NCI-H510A treated with DMSO at 0.1 percent for 48 hours (cell line): ENCODE measurements at regions not wholly inside any gene's neighbourhood (a gene's known extent, or its start where the extent isn't known, plus 50 kb on each side); places are given as distances from the start of the nearest gene placed in this dataset.

ENCODE experiments used
- DNase-seq: peaks from one replicate; lab custom pipeline; 2025; lab: John Stamatoyannopoulos, UW

DNA sequence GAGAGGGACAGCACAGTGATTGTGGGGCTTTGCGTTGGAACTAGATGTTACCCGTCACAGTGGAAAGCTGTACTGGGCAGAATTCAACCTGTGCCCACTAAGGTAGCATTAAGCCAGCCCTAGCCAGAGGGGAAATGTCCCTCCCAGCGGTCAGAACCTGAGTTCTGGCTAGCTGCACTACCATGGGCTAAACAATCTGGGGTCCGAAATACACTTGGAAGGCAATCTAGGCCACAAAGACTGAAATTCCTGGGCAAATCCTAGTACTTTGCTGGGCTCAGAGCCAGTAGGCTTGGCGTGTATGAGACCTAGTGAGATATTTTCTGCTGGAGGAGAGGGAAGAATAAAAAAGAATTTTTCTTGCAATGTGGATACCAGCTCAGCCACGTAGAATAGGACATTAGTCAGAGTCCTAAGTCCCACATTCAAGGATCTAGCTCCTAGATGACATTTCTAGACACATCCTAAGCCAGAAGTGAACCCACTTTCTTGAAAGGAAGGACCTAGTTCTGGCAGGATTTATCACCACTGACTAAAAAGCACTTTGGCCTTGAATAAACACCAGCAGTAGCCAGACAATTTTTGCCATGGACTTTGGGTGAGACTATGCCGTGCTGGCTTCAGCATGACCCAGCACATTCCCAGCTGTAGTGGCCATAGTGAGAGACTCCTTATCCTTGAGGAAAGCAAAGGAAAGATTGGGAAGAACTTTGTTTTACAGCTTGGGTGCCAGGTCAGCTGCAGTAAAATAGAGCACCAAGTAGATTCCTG lies 618.0 kb downstream of the BRINP1 start:
- no peak for DNase-seq

DNA sequence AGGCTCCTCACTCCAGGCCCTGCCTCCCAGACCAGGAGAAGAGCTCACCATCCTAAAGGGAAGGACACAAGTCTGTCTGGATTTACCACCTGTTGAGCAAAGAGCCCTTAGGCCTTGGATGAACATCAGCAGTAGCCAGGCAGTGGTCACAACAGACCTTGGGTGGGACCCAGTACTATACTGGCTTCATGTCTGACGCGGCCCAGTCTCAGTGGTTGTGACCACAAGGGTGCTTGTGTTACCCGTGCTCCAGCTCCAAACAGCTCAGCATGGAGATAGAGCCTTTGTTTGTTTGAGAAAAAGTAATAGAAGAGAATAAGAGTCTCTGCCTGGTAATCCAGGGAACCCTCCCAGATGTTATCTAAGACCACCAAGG lies 617.4 kb downstream of the BRINP1 start:
- no peak for DNase-seq

DNA sequence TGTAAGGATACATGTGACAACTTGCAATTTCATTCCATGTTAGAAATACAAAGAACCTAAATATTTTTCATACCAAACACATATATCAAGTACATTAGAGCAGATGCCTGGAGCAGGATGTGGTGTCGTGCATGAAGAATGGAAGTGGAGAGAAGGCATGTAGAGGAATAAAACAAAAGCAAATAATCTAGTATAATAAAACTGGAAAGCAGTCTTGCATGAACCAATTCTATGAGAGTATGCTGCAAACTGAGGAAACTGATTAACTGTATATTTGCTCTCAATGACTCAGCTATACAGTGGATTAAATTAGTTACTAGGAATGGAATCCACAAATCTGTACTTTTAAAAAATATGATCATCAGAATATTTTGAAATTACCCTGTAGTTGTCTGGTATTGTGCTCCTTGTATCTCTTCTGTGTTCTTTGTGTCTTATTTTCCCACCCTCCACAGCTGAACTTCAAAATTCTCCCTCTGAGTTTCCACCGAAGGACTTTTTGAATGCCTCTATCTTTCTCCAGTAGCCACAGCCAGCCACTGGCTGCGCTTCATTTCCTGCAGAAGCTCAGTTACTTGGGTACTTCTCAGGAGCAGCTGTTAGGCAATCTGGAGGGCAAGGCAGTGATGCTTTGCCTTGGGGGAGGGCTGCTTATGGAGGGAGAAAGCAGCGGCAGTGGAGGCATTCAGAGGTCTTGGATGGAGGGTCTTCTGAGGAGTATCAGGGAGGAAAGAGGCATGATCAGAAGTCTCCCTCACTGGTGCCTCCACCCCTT lies 608.0 kb downstream of the BRINP1 start:
- DNase-seq = no peak

DNA sequence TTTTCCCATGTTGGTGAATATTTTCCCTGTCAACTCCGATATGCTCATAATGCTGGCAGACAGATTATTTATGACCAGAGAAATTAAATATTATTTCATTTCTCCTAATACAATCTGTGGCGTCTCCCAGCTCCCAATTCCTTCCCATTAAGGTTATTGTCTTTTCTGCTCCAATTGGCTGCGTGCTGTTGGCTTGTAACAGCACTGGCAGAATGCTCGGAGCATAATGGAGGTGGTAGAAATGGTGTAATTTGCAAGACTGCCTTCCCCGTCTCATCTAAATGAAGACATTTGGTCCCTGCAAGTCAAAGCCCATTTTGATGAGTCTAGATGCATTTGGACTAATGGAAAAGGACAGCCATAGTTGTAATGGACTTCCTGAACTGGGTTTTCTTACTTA lies 601.7 kb downstream of the BRINP1 start:
- no peak for DNase-seq

DNA sequence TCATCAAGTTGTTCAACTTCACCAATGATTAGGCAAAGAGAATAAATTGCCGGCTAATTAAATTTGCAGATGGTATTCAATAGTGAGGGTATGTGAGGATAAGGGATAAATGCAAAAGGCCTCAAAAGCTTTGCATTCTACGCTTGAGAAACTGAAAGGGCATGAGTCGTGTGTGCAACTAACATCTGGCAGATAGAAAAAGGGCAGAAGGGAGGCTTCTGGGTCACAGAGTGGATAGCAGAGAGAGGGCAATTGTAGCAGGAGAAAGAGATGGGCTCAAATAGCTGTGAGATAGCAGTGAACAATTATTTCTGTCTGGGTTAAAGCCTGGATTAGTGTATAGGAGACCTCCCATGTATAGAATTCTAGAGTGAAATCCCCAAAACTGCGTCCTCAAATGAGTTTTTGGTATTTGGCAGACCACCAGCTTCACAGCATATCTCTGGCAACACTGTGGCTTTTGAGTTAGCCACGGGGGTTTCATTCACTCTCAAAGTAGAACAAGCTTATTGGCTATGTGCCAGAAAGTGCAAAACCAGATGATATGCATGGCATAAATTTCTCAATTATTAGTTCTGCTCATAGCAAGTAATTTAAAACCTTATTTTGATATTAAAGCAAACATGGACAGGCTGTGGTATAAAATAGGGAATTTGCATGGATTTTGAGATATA lies 586.3 kb downstream of the BRINP1 start:
- DNase-seq = no peak

DNA sequence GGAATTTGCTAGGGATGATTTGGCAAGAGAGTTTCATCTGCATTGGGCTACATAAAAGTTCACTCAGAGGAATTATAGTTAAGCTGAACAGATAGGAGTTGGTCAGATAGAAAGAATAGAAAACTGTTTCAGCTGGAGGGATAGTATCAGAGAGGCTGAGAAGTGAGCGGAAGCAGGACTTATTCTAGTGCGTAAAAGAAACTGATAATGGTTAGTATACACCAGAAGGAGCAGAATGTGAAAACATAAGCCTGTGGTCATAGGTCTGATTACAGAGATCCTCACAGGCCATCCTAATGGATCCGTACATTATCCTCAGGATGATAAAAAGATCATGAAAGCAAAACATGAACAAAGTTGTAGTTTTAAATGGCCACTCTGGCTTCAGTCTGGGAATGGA lies 585.2 kb downstream of the BRINP1 start:
- DNase-seq = no peak

DNA sequence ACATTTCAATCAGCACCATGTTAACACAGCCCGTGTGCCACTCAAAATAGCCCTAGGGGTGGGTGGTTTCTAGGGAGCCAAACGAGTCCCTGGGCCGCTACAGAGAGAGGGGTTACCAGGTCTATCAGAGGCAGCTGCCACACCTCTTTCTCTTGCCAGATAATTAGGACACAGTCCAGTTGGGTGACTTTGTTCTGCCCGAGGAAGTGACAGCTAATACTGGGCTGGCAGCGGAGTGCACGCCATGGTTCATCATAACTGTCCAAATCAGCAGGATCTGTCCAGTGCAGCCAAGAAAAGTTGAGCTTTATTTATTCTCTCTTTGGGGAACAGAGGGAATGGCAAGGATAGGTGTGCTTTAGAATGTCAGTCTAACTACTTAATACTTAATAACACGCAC lies 583.8 kb downstream of the BRINP1 start:
- no peak for DNase-seq

DNA sequence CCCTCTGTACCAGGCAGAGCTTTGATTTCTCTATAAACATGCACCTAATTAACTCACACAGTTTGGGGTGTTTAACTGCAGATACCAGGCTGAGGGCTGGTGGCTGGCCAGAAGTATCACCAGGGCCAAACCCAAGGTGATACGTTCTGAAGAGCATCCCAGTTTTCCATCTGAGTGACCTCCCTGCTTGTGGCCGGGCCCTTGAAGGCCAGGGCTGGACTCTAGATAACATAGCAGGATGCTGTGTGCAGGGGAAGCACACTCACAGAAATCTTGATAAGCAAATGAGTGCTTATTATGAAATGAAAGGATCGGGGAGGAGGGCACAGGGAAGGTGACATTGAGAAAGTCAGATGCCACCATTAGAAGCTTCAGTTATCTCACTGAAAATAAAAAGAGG lies 582.4 kb downstream of the BRINP1 start:
- DNase-seq = no peak

DNA sequence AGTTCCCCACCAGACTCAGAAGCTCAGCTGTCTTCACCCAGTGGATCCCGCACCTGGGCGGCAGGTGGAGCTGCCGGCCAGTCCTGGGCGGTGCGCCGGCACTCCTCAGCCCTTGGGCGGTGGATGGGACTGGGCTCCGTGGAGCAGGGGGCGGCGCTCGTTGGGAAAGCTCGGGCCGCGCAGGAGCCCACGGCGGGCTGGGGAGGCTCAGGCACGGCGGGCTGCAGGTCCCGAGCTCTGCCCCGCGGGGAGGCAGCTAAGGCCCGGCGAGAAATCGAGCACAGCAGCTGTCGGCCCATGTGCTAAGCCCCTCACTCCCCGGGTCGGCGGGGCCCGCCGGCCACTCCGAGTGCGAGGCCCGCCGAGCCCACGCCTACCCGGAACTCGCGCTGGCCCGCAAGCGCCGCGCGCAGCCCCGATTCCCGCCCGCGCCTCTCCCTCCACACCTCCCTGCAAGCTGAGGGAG lies 560.0 kb downstream of the BRINP1 start:
- no peak for DNase-seq

DNA sequence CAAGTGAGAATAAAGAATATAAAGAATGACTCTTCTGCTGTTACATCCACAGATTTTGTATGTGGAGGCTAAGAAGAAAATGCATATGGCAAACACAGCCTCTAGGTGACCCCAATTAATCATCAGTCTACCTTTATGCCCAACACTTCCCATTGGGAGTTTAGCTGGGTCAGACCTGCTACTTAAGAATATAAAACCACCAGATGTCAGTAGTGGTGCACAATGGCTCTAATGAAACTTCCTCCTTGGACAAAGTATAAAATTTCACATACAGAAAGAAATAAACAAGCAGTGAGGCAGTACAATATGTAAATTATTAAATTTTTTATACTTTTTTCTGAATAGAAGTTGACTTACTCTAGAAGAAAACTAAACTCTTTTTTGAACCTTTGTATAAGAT lies 539.9 kb downstream of the BRINP1 start:
- DNase-seq = no peak

DNA sequence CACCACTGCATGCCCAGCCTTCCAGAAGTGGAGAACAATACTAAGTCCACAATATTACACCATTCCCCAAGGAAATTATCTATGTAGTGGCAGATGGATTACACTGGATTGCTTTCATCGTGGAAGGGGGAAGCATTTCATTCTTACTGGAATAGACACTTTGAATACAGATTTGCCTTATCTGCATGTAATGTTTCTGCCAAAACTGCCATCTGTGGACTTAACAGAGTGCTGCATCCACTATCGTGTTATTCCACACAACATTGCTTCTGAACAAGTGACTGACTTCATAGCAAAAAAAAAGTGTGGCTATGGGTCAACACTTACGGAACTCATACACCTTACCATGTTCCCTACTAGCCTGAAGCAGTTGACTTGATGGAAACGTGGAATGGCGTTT lies 536.9 kb downstream of the BRINP1 start:
- no peak for DNase-seq

DNA sequence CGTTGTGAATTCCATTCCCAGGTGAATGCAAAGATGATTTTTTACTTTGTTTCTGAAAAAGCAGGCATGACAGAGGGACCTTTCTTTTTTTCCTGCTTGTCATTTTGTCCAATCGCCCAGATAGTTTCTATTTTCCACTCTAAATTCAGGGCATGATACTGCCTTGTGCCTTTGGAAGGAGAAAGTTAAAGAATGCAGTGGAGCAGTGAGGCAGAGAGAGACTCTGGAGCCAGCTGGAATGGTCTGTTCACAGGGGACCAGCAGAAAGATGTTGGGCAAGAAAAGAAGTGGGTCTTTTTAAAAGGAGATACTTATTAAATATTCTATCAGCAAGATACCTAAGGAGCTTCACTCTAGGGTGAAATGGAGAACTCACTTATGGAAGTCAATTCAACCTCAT lies 532.3 kb downstream of the BRINP1 start:
- no peak for DNase-seq

DNA sequence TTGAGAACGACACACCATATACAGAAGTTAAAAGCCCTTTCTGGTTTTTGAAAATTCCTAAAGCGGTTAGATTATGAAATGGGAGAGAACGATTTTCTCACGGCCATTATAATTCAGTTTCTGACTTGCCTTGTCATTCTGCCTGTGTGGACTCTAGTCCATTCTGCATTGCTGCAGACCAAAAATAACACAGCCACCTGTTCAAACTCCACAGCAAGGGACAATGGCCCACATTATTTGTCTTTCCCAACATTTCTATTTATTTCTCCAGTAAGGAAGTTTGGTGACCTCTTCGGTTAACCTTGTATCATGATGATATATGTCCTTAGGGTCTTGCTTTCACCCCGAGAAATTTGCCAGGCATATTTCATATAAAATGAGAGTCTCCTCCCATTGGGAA lies 497.7 kb downstream of the BRINP1 start:
- no peak for DNase-seq

DNA sequence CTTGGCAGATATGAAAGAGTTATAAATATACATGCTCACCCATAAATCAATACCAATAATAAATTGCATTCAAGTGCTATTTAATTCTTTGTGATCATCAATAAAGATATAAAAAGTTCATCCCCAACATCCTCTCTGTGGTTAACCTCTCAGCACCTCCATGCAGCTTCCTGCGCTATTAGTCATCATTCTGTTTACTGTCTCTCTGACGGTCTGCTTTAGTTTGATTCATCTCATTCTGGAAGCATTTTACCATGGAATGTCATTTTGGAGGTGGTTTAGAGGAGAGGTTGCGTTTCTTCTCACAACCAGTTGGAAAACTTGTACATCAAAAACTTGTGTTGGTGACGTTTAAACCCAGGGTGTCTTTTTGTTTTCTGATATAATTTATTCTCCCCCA lies 486.6 kb downstream of the BRINP1 start:
- no peak for DNase-seq

DNA sequence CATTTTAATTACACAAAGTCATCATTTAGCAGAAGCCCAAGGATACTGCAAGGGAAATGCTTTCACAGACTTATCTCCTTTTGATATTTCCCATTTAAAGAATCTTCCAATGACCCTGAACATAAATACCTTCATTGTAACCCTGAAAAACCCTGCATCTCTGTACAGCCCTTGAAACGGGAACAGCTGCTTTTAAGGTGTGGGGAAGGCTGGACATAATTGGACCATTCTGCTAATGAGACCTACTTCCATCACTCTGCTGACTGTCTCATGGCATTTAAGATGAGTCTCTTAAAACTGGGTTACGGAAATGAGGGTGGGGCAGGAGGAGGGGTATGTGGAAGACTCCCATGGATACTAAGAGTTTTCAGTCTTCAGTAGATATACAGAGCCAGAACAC lies 485.8 kb downstream of the BRINP1 start:
- no peak for DNase-seq

DNA sequence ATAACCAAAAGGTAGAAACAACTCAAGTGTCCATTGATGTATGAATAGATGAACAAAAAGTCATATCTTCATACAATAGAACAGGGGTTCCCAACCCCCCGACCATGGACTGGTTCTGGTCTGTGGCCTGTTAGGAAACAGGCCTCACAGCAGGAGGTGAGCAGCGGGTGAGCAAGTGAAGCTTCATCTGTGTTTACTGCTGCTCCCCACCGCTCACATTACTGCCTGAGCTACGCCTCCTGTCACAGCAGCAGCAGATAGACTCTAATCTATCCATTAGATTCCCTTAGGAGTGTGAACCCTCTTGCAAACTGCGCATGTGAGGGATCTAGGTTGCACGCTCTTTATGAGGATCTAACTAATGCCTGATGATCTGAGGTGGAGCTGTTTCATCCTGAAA lies 478.0 kb downstream of the BRINP1 start:
- DNase-seq = no peak

DNA sequence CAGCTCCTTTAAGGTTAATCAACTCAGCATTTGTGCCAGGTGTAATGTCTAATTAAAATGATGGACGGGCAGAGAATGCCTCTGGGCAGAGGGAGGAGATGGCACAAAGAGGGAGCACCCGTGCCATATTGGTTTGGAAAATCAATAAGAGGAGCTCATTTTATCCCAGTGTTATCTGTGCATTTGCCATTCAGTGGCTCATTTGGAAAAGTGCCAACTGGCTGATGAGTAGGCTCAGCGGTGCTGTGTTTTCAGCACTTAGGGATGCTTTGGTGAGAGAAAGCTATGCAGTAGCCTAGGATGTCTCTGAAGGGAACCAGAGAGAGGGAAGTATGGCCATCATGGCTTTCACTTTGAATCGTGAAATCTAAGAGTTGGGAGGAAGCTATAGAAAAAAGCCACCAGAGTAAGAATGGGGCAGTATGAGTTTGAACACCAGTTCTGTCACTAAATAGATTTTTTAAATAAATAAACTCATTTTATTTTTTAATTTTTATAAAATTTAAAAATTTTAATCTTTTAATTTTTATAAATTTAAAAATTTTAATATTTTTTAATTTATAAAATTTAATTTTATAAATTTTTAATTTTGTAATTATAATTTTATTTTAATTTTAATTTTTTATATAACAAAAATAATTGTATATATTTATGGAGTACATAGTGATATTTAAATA lies 472.8 kb downstream of the BRINP1 start:
- DNase-seq = peak; percentile 12

DNA sequence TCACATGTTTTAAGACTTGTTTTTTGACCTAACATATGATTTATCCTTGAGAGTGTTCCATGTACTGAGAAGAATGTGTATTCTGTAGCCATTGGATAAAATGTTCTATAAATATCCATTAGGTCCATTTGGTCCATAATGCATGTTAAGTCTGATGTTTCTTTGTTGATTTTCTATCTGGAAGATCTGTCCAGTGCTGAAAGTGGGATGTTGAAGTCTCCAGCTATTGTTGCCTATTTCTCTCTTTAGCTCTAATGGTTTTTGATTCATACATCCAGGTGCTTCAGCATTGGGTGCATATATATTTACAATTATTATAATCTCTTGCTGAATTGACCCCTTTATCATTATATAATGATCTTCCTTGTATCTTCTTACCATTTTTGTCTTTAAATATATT lies 451.1 kb downstream of the BRINP1 start:
- no peak for DNase-seq

DNA sequence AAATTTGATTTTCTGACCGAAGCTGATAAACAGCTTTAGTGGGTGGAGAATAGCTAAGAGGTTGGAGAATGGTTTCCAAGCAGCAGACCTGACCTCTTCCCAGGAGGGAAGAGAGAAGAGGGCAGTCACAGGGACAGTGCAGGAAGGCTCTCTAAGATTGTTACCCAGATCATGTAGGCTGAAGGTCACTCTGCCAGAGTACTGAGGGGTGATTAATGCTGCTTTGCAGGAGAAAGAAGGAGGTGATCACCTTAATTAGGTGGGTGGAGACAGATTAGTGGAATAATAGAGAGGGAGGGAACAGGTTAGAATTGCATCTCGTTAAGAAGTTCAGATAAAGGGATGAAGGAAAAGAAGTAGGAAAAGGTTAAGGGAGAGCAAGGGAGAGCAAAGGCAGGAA lies 440.5 kb downstream of the BRINP1 start:
- no peak for DNase-seq

DNA sequence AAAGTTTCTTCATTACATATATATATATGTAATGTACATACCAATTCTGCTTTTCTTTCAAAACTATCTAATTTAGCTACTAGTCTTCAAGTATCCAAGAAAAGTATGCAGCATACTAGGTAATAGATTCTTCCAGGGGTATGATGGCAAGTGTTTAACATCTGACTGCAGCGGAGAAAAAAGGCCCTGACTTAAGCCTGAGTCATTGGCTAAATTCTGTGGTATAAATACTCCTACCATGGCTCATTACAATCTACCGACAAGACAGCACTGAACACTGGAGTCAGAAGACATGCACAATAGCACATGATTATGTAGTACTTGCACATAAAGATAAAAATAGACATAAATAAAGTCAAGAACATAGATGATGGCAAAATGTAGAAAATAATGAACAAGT lies 439.9 kb downstream of the BRINP1 start:
- DNase-seq = no peak

DNA sequence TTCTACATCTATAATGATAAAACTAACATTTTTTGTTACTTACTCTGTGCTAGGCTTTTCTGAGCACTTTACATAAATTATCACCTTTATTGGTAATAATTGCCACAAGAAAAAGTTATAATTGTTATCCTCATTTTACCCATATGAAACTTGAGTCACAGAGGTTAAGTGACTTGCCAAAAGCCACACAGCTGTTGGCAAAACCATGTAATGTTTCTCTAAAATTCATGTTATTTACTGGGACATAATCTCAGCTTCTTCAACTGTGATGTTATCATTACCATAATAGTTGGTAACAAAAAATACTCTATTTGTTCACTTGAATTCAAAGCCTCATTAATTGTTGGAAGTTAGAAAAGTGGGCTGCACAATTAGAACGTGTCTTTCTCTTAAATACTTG lies 437.3 kb downstream of the BRINP1 start:
- no peak for DNase-seq

DNA sequence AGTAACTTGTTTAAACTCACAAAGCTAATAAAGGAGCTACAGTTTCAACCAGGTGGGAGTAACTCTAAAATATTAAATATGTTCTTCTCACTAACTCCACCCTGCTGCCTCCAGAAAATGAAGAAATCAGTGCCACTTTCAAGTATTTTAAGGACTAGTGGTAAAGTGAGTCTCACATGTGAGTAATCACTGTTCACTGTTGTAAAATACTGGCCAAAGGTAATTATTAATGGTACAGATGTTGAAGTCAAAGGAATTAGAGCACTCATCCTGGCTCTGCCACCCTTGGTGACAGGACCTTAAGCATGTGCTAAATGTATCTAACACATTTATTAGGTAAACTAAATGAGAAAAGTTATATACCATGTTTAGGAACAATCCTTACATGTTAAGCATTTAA lies 430.7 kb downstream of the BRINP1 start:
- no peak for DNase-seq

DNA sequence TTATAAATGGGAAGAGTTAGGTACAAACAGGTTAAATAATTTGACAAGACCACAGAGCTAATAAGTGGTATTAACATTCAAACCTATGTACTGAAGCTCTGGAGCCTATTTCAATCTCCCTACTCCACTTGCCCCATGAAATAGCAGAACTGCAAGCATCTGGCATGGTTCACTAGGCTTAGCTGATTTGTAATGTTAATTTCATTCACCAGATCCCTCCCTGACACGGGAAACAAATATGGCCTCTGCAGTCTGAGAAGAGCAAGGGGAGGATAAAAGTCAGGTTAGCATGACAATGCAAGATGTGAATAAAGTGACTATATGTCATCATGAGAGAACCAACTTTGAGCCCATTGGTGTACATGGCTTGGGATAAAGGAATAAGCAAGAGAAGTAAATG lies 428.8 kb downstream of the BRINP1 start:
- DNase-seq = no peak
